ENCODE measurements at regions not wholly inside any gene's neighbourhood (a gene's known extent, or its start where the extent isn't known, plus 50 kb on each side); places are given as distances from the start of the nearest gene placed in this dataset.
A peak's percentile ranks its signal among the peaks of the same experiment; 100 is the strongest.

DNA sequence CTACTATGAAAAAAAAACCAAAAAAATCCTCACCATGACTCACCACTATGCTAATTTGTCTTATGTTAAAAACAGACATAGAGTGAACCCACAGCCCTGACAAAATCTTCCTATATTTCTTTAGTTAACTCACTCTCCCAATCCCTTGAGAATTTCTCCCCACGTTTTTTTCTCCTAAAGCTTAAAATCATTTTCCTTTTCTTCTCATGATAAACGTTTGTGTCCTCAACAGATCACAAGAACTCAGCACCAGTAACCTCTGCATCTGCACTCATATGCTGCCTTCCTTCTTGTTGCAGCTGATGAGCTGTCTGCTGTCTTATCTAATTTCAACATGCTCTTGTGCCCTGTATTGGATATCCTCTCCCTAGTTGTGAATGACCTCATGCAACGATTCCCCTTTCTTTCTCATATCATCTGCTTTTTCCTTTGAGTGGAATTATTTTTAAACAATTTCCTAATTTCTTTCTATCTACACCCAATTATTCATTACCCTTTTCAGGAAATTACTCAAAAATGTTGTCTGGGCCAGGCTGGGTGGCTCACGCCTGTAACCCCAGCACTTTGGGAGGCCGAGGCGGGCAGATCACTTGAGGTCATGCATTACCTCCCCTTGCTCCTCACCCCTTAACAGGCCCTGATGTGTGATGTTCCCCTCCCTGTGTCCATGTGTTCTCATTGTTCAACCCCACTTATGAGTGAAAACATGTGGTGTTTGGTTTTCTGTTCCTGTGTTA is 427.5 kb upstream of the MGAT4C start:
- peak; percentile 16 for DNase-seq (ENCODE audit: low spot score)

DNA sequence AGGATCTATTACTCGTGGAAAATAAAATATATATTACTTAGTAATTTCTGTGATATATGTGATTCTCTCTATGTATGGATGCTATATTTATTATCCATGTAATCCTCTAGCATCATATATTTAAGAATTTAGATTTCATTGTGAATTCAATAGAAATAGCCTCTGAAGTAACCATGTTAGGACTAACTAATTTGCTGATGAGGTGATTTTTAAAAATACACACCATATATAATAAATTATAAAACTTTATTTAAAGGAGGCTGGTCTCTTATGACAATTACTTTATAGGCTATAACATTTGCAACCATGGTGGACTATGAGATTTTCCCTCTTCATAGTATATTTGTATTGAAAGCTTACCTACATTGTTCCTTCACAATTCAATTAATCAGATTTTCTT is 424.9 kb upstream of the MGAT4C start:
- DNase-seq (ENCODE audit: low spot score): no peak

DNA sequence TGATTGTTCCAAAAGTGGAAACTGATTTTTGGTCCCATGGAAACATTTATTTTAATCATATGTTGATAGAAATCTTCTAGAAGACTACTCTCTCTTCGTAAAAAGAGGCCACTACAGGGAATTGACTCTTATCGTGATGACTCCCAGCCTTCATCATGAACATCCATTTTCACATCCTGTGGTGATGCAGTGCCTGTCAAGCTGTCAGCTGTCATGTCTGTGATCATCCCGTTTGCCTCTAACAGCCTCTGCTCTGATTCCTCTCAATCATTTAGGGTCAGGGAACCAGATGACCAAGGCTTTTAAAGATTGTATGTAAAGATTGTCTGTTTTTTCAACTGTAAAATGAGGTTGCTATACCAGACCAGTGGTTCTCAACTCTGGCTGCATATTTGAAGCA is 419.0 kb upstream of the MGAT4C start:
- no peak for DNase-seq (ENCODE audit: low spot score)

DNA sequence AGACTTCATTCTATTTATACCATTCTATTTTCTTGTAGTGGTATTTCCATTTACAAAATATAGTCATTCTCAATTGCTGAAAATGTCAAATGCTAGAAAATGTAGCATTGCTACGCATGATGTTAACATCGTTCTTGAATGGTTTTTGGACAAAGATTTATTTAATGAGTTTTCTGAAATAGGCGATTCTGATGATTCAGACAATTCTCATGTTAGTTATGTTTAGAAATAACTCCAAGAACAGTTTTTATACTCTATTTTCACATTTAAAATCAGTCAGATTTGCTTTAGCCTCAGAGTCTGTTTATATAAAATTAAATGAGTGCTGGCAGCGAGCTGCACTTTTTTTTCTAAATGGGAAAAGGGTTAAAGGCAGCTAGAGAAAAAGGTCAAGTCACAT is 414.8 kb upstream of the MGAT4C start:
- no peak for DNase-seq (ENCODE audit: low spot score)

DNA sequence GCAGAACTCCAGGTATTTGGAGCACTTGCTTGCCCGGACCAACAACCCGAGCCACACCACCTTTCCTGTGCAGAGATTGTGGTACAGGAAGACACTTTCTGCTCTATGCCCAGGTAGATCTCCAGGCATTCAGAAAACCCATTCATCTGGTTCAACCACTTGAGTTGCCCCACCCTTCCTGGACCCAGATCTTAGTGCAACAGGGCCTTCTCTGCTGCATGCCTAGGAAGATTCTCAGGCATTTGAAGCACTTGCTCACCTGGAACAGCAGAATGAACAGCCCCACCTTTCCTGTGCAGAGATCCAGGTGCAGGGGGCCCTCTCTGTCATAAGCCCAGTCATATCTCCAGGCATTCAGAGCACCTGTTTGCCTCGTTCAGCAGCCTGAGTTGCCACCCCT is 412.8 kb upstream of the MGAT4C start:
- DNase-seq (ENCODE audit: low spot score): no peak

DNA sequence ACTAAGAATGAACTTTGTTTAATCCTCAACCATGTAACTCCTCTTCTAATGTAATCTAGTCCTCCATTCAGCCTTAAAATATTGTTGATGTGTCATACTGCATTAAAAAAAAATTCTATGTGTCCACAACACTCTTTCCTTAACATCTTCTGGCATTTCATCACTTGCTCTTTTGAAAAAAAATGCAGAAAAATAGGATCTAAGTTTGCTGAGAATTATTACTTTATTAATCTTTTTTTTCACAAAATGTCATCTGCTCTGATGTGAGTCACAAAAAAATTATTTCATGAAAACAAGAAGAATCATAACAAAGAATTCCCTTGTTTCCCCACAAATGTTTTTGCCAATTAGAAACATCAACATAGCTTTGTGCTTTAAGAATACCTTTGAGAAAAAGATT is 410.1 kb upstream of the MGAT4C start:
- no peak for DNase-seq (ENCODE audit: low spot score)

DNA sequence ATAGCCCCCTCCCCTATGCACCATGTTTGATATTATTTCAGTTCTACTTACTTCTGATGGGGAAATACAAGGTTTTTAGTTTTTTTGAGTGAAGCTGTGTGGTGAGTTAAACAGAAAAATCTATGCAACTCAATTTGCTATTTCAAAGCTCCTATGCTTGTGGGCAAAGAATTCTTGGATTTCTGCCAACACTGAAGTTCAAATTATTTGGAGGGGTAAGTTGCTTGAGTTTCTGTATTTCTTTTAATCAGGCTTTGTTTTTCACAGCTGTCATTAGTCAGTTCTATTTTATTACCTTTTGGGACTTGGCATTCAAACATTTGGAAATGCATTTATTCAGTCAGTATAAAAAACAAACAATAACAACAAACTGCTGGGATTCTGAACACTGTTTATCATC is 407.5 kb upstream of the MGAT4C start:
- DNase-seq (ENCODE audit: low spot score): no peak

DNA sequence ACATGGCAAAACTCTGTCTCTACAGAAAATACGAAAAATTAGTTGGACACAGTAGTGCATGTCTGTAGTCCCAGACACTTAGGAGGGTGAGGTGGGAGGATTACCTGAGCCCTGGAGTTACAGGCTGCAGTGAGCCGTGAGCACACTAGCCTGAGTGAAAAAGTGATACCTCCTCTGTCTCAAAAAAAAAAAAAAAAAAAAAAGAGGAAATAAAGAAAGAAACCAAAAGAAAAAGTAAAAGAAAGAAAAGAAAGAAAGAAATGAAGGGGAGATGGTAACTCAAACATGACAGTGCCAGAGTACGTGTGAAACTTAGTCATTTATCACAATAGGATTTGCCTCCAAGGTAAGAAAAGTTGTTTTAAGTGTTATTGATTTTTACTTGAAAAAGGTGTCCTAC is 407.0 kb upstream of the MGAT4C start:
- no peak for DNase-seq (ENCODE audit: low spot score)

DNA sequence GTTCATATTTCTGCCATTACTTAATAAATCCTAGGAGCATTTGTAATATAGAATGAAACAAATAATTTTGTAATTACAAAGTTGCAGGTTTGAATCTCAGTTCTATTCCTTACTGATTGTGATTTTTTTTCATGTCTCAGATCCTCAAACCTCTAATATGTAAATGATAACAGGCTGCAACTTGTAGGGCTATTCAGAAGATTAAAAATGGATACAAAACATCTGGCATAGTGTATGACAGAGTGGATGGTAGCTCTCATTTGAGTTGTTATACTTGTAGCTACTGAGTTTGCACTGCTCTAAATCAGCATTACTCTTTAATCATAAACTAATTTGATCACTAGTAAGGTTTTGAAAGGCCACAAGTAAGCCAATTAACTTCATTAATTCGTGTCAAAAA is 406.3 kb upstream of the MGAT4C start:
- DNase-seq (ENCODE audit: low spot score): no peak

DNA sequence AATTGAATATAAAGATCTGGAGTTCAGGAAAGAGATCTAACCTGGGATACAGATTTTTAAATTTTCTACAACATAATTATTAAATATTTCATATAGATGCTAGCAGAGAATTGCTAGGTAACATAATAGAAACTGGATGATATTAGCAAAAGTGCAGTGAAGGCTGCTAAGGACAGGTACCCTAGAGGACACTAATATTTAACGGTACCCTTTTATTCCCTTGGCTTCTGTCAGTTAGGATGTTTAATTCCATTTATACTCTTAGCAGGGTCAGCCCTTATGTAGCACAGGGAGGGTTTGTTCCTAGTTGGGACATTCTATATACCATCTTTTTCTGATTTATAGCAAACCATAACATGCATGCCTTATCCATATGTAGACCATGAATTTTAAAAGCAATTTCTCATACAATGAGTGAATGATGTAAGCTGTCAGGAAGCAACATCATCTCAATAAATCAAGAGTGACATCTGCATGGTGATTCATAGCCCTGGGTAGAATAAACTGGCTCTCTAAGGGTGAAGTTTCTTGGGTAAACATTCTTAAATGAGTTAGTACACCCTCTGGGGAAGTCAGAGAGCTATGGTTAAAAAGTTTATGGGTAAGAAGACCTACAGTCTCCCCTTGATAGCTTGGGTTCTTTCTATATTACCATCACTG is 404.4 kb upstream of the MGAT4C start:
- no peak for DNase-seq (ENCODE audit: low spot score)

DNA sequence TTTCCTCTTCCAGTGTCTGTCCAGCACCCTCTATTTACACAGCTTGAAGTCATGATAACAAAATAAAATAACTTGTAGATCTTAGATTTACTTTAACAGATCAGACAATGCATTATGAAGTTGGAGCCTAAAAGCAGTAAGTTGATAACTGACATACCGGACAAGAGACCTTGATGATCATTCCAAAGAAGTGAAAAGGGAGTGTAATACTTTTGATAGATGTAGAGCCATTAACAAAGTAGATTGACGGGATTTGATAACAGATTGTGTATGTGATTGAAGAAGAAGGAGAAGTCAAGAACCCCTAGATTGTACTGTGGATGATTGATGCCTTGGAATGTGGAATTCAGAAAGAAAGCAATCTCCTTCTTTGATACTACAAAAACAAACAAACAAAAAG is 403.8 kb upstream of the MGAT4C start:
- DNase-seq (ENCODE audit: low spot score): no peak

DNA sequence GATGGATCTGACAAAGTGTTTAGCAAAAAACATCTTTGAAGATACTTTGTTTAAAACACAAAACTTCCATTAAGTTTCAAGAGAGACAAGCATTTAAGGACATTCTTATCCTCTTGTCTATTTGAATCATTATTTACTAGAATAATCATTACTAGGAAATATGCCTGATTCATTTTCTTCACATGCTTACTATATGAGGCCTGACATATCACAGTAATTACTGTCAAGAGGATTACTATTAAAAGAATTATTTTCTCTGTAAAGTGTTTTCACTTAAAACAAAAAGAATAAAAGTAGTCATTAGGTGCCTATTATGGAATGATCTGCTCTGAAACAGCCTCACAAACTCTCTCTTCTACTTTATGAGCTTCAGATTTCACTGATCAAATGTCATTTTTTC is 402.1 kb upstream of the MGAT4C start:
- no peak for DNase-seq (ENCODE audit: low spot score)

DNA sequence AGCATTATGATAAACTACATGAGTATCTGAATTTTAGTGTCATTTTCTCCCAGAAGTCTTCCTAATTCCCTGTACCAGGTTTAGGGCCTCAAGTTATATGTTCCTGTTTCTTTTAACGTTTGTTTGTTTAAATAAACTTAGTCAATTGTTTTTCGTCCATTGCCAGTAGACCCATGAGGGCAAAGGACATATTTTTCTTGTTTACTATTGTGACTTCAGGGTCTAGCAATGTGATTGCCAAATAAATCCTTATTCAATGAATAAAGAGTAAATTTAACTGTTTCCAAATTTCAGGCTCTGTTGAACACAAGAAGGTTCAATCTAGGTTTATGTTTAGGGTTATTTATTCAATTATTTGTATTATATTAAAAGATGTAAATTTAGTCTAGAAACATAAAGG is 391.6 kb upstream of the MGAT4C start:
- DNase-seq (ENCODE audit: low spot score): no peak

DNA sequence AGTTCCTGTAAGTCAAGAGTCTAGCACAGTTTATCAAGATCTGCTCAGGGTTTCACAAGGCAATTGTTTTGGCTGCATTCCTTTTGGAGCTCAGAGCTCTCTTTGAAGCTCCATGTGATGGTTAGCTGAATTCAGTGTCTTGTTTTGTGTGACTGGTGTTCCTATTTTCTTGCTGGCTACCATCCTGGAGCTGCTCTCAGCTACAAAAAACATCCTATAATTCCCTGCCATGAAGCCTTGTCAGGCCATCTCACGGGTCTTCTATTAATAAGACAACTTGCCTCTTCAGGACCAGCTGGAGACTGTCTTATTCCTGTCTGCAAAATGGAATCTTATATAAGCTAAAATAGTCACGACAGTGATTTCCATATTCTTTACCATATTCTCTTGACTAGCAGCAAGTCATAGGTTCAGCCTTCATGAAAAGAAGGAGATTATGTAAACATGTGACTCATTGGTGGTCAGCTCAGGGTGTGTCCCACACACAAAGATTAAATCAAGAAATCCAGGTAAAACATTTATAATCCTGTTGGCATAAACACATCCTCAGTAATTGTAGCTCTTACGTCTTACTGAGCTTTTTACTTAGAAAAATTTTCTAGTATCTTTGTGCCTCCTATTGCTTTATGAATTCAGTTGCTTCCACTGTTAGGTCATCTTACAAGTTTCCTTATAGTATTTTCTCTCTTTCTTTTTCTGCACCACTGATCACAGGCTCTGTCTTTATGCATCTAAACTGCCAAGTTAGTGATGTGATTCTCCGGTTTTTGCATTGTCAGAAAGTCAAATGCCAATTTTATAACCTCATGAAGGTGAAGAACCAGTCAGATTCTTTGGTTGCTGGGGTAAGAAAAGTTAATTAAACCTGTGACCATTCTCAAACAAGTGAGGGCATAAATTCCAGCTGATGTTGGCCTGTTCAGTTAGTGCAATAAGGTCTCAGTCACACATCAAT is 378.5 kb upstream of the MGAT4C start:
- no peak for DNase-seq (ENCODE audit: low spot score)

DNA sequence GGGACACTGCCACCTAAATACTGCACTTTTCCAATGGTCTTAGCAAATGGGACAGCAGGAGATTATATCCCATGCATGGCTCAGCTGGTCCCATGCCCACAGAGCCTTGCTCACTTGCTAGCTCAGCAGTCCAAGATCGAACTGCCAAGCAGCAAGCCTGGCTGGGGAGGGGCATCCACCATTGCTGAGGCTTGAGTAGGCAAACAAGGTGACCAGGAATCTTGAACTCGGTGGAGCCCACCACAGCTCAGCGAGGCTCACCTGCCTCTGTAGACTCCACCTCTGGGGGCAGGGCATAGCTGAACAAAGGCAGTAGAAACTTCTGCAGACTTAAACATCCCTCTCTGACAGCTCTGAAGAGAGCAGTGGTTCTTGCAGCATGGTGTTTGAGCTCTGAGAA is 370.8 kb upstream of the MGAT4C start:
- DNase-seq (ENCODE audit: low spot score): no peak

DNA sequence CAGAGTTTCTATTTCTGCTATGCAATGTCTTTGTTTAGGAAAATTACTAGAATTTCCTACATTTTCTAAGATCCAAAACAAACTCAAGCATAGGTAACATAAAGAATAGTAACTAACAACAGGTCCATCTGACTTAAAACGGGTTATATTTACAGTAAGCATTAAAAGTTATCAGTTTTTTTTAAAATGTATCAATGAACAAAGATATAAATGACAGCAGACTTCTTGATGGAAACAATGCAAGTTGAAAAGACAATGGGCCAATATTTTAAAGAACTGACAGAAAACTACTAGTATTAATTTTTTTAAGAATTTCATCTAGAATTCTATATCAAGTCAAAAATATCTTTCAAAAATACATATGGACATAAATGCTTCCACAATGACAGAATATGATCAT is 367.1 kb upstream of the MGAT4C start:
- no peak for DNase-seq (ENCODE audit: low spot score)

DNA sequence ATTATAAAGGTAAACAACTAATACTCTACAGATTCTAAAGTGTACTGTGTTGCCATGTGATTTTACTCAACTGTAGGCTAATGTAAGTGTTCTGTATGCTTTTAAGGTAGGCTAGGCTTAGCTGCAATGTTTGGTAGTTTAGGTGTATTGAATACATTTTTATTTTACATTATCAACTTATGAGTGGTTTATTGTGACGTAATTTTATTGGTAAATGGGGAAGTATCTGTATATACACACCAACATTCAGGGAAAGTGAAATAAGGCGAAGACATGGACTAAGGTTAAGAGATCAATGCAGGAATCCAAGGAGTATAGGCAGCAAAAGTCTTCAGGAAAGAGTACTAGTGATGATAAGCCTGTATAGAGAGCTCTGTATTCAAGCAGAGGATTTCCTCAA is 365.8 kb upstream of the MGAT4C start:
- no peak for DNase-seq (ENCODE audit: low spot score)

DNA sequence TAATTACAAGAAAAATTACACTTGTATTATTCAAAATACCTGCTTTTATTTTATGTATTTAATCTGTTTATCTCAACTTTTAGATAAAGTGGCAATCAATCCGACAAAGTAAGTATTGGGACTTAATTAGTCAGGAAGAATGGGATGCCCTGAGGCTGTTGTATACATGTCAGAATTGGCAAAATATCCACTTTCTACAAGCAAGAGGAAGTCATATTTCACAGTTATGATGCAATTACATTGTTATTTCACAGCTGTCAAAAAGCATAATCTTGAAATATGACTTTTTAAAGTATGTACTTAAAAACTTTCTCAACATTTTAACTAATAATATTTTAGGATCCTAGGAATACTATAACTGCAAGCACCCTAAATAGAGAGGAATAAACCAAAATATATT is 357.1 kb upstream of the MGAT4C start:
- DNase-seq (ENCODE audit: low spot score): no peak

DNA sequence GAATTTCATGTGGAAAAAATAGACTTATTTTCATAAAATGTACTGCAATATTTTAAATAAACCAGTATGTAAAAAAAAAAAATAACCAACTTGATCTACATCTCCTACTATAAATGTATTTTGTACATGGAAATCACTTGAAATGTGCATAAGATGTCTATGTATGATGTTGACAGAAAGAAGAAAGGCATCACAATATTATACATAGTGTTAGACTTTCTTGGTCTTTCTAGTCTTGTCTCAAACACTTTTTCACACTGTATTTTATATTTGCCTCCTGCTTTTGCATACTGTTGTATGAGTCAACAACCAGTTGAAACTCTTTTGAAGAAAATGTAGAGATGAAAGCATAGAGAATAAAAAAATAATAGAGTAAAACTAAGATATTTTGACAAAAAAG is 352.4 kb upstream of the MGAT4C start:
- DNase-seq (ENCODE audit: low spot score): no peak

DNA sequence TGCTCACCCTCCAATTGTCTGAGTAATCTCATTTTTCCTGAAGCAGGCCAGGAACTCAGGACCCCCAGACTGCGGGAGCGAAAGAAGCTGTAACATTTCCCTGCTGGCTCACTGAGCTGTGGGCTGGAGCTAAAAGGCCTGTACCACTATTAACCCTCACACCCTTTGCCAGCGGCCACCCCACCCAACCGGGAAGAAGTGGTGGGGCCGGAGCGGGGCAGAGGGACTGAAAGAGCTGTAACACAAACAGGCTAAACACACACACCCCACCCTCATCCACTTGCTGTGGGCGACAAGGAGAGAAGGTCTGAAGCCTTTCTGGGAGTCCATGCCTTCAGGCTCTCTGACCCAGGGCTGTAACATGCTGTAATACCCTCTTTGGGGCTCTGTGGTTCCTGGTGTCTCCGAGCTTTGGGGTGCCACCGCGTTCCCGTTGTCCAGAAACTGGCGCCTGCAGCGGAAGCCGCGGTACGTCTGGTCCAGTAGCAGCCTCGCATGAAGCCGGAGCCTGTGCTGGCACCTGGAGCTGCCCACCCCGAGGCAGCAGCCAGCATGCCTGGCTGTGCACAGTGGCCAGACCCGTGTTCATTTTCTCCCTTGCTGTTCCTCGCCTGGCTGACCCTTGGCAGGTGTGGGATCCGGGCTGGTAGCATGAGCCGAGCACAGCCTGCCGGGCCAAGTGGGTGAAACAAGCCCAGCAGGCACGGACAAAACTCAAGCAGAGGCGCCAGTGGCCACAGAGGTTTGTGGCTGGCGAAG is 345.5 kb upstream of the MGAT4C start:
- no peak for DNase-seq (ENCODE audit: low spot score)

DNA sequence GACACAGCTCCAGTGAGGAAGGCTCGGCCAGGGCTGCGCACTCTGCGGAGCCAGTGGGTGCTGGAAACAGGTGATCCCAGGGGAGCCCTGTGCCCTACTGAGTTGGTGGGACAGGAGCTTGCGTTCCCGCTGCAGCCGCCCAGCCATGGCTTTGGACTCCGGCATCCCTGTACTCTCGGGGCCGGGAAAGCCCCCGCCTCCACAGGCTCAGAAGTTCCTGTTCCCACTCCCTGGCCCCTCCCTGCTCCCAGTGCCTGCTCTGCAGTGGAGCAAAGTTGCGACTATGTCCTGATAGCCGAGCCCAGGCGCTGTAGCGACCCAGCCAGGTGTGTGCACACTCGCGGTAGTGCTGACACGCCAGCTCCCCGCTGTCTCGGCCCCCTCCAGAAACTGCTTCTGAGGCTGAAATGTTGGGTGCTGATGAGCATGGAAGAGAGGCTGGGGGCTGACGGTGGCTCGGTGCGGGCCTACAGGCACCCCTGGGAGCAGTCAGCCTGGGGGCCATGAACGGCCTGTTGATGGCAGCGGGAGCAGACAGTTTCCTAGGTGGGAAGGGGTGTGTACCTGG is 344.6 kb upstream of the MGAT4C start:
- DNase-seq (ENCODE audit: low spot score): no peak

DNA sequence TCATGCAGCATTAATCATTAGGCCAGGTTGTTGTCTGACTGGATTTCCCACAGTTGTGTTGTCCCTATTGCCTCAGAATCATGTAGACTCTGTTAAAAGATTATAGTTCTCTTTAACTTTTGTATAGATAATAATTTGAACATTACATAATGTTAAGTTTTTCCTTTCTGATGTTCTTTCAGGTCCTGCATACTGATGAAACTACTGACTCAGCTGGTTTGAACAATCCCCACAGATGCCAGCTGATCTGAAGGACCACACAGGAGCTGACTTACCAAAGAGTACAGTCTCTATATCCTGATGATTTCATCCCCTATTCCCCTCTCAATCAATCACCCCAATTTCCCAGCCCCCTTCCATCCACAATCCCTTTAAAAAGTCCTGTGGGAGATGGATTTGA is 341.2 kb upstream of the MGAT4C start:
- DNase-seq (ENCODE audit: low spot score): no peak

Data from putamen (tissue), 1 donor.